DOHH2 (cell line): ENCODE measurements at regions not wholly inside any gene's neighbourhood (a gene's known extent, or its start where the extent isn't known, plus 50 kb on each side); places are given as distances from the start of the nearest gene placed in this dataset.

Experiments
- H3F3A ChIP-seq: fragments of 200-600 bp; sonication (generic), shearing (Covaris generic); 2 replicates; pipeline ENCODE4 v1.6.0; 2016; ENCODE audit warnings: antibody characterized with exemption, mild to moderate bottlenecking; ENCODE audit not compliant: control insufficient read depth, insufficient read depth
- H3K27ac ChIP-seq: fragments of 200-600 bp; sonication (generic); 2 replicates; pipeline ENCODE4 v1.5.1; 2014; ENCODE audit warnings: low read depth, mild to moderate bottlenecking, low read length, moderate library complexity
- H3K27me3 ChIP-seq: fragments of 200-600 bp; sonication (generic); 2 replicates; pipeline ENCODE4 v1.6.1; 2014; ENCODE audit warnings: mild to moderate bottlenecking, low read length, mixed read lengths; ENCODE audit not compliant: control insufficient read depth
- H3K36me3 ChIP-seq: fragments of 200-600 bp; sonication (generic); 2 replicates; pipeline ENCODE4 v1.6.1; 2014; ENCODE audit warnings: mild to moderate bottlenecking, low read length, moderate library complexity, mixed read lengths; ENCODE audit not compliant: control insufficient read depth
- H3K4me1 ChIP-seq: fragments of 200-600 bp; sonication (generic); 2 replicates; pipeline ENCODE4 v1.6.1; 2014; ENCODE audit warnings: mild to moderate bottlenecking, low read length, mixed read lengths; ENCODE audit not compliant: control insufficient read depth
- H3K4me2 ChIP-seq: fragments of 200-600 bp; sonication (generic); 2 replicates; pipeline ENCODE4 v1.6.0; 2014; ENCODE audit warnings: mild to moderate bottlenecking, low read length, moderate library complexity
- H3K4me3 ChIP-seq: fragments of 200-600 bp; sonication (generic); 2 replicates; pipeline ENCODE4 v1.5.1; 2014; ENCODE audit warnings: mild to moderate bottlenecking, low read length, mixed read lengths
- H3K79me2 ChIP-seq: fragments of 200-600 bp; sonication (generic); 2 replicates; pipeline ENCODE4 v1.6.1; 2014; ENCODE audit warnings: mild to moderate bottlenecking, low read length, mixed read lengths; ENCODE audit not compliant: control insufficient read depth
- H3K9me2 ChIP-seq: fragments of 200-600 bp; sonication (generic); replicated peaks from 2 replicates; pipeline ENCODE4 v1.6.1; 2014; ENCODE audit warnings: mild to moderate bottlenecking, low read length, mixed read lengths; ENCODE audit not compliant: control insufficient read depth
- H3K9me3 ChIP-seq: fragments of 200-600 bp; sonication (generic); 2 replicates; pipeline ENCODE4 v1.6.1; 2014; ENCODE audit warnings: antibody characterized with exemption, low read length, mixed read lengths; ENCODE audit not compliant: control insufficient read depth, insufficient read depth
- H4K20me1 ChIP-seq: fragments of 200-600 bp; sonication (generic); 2 replicates; pipeline ENCODE4 v1.6.0; 2014; ENCODE audit warnings: low read depth, mild to moderate bottlenecking, antibody characterized with exemption, low read length, moderate library complexity; ENCODE audit not compliant: control insufficient read depth, insufficient read depth
- CTCF ChIP-seq: fragments of 200-600 bp; sonication (generic); IDR thresholded peaks from one replicate; pipeline ENCODE4 v1.5.1; 2014; ENCODE audit warnings: antibody characterized with exemption, mild to moderate bottlenecking, low read depth, low read length; ENCODE audit not compliant: poor library complexity, severe bottlenecking
- EZH2phosphoT487 ChIP-seq: fragments of 200-600 bp; sonication (generic); IDR thresholded peaks from 2 replicates; pipeline ENCODE4 v1.6.1; 2017; ENCODE audit warnings: borderline replicate concordance, mild to moderate bottlenecking, antibody characterized with exemption, low read length, moderate library complexity, mixed read lengths

GRCh38 chr3:132987396-132987795, 50.8 kb upstream of the TMEM108 start:
- 0 out of 2 replicates have a peak, but pooled peaks cover 3% of the 10 kb centered on the region for H3K27me3 ChIP-seq
- H3F3A ChIP-seq: no peaks in the 10 kb centered on the region
- TF ChIP-seq CTCF (no peak), EZH2phosphoT487 (no peak)
- H3K4me2 ChIP-seq: no peak overlapping the region
- H3K36me3 ChIP-seq: no peaks in the 10 kb centered on the region
- H3K27ac ChIP-seq: no peak overlapping the region
- H3K9me3 ChIP-seq: no peaks in the 10 kb centered on the region
- H3K9me2 ChIP-seq: no peaks in the 10 kb centered on the region
- no peak overlapping the region for H3K4me3 ChIP-seq
- H3K79me2 ChIP-seq: no peaks in the 10 kb centered on the region
- no peaks in the 10 kb centered on the region for H4K20me1 ChIP-seq
- no peaks in the 10 kb centered on the region for H3K4me1 ChIP-seq

GRCh38 chr3:132984181-132984580, 54.0 kb upstream of the TMEM108 start:
- H3K9me2 ChIP-seq: no peaks in the 10 kb centered on the region
- no peak for TF ChIP-seq EZH2phosphoT487
- no peak for TF ChIP-seq CTCF
- H4K20me1 ChIP-seq: no peaks in the 10 kb centered on the region
- no peaks in the 10 kb centered on the region for H3K79me2 ChIP-seq
- no peak overlapping the region for H3K27ac ChIP-seq
- no peaks in the 10 kb centered on the region for H3K27me3 ChIP-seq
- H3K4me2 ChIP-seq: no peak overlapping the region
- no peaks in the 10 kb centered on the region for H3F3A ChIP-seq
- H3K4me1 ChIP-seq: no peaks in the 10 kb centered on the region
- H3K9me3 ChIP-seq: no peaks in the 10 kb centered on the region
- H3K36me3 ChIP-seq: no peaks in the 10 kb centered on the region
- no peak overlapping the region for H3K4me3 ChIP-seq

- H3K27me3 ChIP-seq: no peaks in the 10 kb centered on the region
- H3F3A ChIP-seq: no peaks in the 10 kb centered on the region
- no peaks in the 10 kb centered on the region for H3K9me3 ChIP-seq
- TF ChIP-seq EZH2phosphoT487 (no peak), CTCF (no peak)
- H3K9me2 ChIP-seq: no peaks in the 10 kb centered on the region
- no peaks in the 10 kb centered on the region for H3K4me1 ChIP-seq
- H3K4me2 ChIP-seq: no peak overlapping the region
- no peaks in the 10 kb centered on the region for H3K36me3 ChIP-seq
- no peak overlapping the region for H3K4me3 ChIP-seq
- H3K79me2 ChIP-seq: no peaks in the 10 kb centered on the region
- H4K20me1 ChIP-seq: no peaks in the 10 kb centered on the region
- no peak overlapping the region for H3K27ac ChIP-seq
Measured at GRCh38 chr3:132983143-132983770, 54.9 kb upstream of the TMEM108 start.
